Lower leg skin (tissue), 3 donors: ENCODE measurements at regions not wholly inside any gene's neighbourhood (a gene's known extent, or its start where the extent isn't known, plus 50 kb on each side); places are given as distances from the start of the nearest gene placed in this dataset.

Experiments used
- CTCF ChIP-seq, 3 donors: fragments of 450-650 bp; IDR thresholded peaks; one replicate each; pipeline ENCODE4 v1.5.1; 2016; ENCODE audit warnings: antibody characterized with exemption in 3 of 3, mild to moderate bottlenecking in 3 of 3, moderate library complexity in 2 of 3
- POLR2A ChIP-seq, 2 donors: fragments of 450-650 bp; IDR thresholded peaks; one replicate each; pipeline ENCODE4 v1.6.1; 2016 to 2017; ENCODE audit warnings: antibody characterized with exemption in 2 of 2, mild to moderate bottlenecking in 1 of 2, moderate library complexity in 1 of 2

GRCh38 chr3:43198791-43199644 lies 87.3 kb upstream of the SNRK start:
- TF ChIP-seq CTCF (IDR thresholded peaks at IDR 0.05) (no peak), POLR2A (IDR thresholded peaks at IDR 0.05) (no peak)
